Fibroblast of upper back skin (primary cell): ENCODE measurements at regions not wholly inside any gene's neighbourhood (a gene's known extent, or its start where the extent isn't known, plus 50 kb on each side); places are given as distances from the start of the nearest gene placed in this dataset.
A peak's percentile ranks its signal among the peaks of the same experiment; 100 is the strongest.

Source experiments
- DNase-seq: peaks from one replicate; pipeline ENCODE4 v3.0.0-alpha.2; 2013

GRCh38 chr20:16951876-16952275, 203.7 kb downstream of the OTOR start:
- DNase-seq: no peak

DNA sequence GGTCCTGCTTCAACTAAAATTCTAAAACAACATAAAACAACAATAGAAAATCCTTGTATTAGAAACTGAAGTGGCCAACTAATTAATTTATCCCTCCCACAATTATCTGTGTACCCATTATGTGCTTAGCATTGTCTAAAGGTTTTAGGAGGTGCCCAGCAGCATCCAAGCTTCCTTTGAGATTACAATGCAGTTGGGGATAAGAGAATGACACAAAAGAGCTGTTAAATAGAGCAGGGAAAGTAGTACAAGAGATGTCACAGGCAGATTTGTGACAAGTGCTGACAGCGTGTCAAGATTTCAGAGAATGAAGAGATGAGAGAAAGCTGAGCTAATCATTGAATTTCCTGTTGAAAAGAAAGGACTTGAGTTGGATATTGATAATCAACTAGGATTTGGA, 204.8 kb downstream of the OTOR start:
- DNase-seq: no peak

DNA sequence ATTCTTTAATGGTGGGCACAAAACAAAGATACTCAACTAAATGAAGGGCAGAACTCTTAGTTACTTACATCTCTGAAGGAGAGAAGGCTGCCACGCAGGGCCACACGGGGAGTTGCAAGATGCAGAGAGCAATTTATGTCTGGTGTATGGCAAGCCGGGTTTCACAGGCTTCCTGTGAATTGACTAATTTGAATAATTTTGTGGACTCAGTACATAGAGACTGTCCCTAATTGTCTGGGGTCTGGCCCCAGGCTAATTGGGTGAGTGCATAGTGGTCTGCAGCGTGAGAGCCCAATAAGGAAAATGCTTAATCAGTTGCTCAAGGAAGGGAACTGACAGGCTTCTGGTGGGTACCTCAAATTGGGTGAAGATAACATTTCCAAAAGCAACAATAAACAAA, 205.7 kb downstream of the OTOR start:
- DNase-seq: no peak

DNA sequence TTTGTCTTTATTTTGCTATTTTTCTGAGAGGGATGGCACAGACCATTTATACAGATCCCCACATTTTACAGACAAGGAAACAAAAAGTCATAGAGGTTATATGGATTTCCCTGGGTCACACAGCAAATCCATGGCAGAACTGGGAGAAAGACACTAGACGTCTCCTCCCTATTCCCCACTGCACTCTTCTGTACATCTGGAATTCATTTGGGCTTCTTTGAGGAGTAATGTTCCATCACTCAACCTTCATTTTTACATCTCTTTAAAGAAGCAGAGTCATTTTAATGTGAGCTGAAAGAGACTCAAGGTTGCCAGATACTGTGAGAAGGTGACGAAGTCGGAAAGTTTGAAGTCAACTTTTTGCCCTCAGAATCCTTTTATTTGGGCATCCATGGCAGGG, 207.3 kb downstream of the OTOR start:
- peak; percentile 31 for DNase-seq

DNA sequence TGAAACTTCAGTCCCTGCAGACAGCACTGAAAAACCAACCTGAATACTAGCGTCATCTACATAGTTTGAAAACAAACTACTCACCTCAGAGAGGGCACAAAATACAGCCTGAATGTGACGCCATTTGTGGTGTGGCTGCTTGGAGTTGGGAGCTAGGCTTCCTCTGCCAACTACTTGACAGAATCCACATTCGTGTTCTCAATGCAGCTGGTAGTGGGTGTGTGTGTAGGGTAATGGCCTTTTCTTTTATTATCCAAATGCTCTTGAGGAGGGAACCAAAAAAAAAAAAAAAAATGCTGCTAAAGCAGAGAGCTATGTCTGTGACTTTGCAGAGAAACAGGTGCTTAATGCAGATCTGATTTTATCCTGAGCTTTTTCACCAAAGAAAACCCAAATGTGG, 207.8 kb downstream of the OTOR start:
- DNase-seq: no peak

DNA sequence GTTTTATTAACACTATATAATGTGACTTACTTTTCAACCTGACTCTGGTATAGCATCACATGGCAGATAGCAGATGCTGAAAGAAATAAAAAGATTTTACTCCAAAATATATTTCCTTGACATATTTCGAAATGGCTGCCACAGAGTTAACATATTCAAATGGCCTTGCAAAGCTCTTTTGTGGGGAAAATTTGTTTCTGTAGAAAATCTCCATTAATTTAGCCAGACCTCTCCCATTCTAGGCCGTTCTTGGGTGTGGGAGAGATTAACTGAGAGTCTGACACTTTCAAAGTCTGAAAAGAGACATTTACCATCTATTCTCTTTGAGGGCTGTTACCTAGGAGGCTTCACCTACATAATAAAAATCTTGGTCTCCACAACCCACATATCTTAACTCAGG, 217.2 kb downstream of the OTOR start:
- DNase-seq: no peak

DNA sequence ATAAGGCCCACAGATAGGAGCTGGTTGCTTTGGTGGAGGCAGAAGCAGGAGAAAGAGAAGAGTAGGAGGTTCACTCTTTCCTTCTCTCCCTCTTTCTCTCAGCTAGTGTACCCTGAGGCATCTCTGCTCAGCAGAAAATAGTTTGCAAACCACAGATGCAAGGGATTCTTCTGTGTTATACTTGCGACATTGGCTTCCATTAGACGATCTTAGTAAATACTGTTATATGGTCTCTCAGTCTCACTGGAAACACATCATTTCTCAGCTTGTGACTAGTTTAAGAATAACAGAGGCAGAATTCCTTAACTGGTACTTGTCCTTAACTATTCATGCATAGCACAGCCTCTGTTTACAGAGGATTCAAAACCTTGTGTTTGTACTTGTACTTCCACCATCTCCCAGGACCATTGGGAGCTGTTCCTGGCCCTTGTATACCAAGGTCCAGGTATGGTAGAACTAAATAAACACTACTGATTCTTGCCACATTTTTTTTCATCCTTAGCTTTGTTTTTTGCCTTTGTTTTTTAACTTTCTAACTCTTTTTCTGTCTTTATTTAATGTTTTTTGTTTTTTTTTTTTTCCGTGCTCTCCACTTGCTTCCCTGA, 218.2 kb downstream of the OTOR start:
- DNase-seq: no peak

DNA sequence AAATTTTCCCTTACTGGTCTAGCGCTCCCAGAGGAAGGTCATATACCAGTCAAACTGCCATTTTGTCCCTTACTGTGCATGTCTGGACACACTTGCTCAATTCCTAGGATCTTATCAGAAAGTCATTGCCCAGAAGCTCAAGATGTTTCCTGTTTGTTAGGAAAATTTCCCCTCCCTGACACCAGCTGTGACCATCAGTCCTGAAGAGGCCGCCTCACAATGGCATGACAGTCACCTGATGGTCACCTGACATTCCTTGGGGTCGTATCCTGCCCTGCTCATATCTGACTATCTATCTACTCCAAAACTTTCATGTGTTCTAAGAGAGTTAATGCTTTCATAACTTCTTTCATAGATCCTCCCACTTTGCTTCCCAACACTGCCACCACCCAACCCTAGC, 219.9 kb downstream of the OTOR start:
- DNase-seq: no peak

DNA sequence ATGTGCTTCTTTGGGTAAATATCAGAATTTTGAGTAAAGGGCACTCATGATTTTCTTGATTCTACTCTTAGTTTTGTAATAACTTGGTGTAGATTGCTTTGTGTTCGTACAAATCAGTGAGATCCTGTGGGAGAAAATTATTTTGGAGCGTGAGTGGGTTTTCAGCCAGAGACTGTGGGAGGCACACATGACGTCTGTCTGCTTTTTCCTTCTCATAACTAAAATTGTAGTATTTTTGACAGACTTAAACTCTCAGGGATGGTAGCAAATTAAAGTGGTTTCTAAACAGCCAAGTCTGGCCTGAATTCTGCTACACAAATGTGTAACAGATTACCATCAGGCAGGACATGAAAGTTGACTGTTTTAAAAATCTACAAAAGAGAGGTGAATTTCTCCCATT, 222.6 kb downstream of the OTOR start:
- DNase-seq: no peak

DNA sequence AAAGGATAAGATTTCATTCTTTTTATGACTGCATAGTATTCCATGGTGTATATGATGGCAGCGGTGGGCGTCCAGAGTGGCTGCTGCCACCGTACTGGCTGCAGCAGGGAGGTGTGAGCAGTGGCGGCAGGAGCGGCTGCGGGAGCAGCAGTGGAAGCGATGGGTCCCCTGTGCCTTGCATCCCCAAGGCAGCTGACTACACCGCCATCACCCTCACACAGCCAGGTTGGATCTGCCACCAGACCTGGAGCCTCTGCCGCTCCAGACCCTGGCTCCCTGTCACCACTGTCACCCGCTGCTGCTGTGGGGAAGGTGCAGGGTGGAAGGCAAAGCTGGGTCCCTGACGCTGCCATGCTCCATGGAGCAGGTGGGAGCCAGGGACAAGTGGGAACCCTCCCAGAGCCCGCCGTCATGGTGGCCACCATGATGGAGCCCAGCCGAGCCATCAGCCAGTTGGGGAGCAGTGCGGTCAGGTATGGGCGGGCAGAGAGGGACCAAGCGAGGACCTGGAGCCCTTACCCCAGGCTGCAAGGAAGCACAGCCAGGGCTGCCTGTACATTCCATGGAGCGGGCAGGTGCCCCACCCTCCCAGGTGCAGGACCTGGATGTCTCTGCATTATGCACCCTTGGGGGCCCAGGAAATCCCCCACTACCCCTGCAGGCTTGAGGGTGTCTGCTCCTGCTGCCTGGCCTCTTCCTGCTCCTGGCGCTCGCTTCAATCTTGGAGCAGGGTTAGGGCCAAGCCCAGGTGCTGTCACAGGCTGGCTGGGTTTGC, 226.1 kb downstream of the OTOR start:
- no peak for DNase-seq

DNA sequence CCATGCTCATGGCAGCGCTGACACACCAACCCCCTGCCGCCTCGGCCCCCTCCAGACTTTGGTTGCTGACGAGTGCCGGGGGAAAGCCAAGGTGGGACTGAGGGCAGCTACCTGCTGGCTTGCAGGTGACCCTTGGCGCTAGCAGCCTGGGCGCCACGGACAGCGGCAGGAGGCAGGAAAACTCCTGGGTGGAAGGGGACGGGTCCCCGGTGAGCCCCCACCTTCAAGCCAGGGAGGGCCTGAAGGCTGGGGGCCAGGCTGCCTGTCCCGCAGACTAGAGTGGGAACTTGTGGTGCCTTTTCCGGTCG, 226.7 kb downstream of the OTOR start:
- DNase-seq: no peak

- DNase-seq: no peak
Observed at GRCh38 chr20:16975682-16976081, 227.5 kb downstream of the OTOR start.

DNA sequence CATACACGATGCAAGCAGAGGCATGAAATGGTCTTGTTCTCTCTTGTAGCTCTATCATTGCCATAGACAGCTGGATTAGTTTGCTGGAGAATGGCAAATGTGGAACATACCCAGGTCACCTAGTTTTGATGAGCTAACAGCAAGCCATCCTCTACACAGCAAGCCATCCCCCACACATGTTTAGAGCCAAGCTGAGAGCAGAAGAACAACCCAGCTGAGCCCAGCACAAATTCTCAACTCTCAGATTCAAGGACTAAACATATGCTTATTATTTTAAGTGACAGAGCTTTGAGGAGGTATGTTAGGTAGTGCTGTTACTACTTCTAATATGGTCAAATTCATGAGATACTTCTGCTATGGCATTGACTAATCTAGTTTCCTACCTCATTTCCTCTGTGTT, 230.3 kb downstream of the OTOR start:
- no peak for DNase-seq

GRCh38 chr20:16982091-16982726, 234.1 kb downstream of the OTOR start:
- no peak for DNase-seq

DNA sequence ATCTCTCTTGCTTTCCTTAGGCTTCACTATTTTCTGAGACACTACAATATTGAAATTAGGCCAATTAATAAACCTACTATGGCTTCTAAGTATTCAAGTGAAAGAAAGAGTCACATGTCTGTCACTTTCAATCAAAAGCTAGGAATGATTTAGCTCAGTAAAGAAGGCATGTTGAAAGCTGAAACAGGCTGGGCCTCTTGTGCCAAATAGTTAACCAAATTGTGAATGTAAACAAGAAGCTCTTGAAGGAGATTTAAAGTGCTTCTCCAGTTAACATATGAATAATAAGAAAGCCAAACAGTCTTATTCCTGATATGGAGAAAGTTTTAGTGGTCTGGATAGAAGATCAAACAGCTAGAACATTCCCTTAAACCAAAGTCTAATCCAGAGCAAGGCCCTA, 236.3 kb downstream of the OTOR start:
- no peak for DNase-seq

- no peak for DNase-seq
Observed at GRCh38 chr20:17003170-17003870, 223.5 kb upstream of the PCSK2 start.

DNA sequence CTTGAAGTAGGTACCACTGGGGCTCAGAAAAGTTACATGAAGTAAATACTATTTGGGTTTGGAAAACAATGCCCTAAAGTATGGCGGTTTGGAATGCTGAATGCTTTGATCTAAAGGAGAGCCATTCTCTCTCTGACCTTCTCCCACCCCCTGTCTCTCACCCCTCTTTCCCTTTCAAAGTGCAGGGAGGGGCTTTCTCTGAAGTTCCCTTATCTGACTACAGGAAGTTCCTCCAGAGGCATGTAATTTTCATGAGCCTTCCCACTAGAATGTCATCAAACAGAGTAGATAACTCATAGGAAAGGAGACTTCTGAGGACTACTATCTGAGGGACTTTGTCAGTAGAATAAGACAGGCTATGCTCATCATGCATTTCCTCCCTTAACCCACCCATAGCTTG, 216.7 kb upstream of the PCSK2 start:
- no peak for DNase-seq

DNA sequence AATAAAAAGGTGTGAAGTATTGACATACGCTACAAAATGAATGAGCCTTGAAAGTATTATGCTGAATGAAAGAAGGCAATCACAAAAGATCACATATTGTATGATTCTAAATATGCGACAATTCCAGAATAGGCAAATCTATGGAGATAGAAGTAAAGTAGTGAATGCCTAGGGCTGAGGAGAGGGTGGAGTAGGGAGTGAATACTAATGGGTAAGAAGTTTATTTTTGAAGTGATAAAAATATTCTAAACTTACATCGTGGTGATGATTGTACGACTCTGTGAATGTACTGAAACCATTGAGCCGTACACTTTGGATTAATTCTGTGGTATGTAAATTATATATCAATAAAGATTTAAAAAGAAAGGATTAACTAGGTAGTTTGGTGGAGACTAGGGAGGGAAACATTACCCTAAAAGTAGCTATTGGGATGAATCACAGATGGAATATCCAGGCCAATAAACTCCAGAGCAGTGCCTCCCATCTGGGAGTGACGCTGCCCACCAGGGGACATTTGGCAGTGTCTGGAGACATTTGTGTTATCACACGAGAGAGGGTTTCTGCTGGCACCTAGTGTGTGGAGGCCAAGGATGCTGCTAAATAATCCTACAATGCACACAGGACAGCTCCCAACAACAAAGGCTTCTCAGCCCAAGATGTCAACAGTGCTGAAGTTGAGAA, 214.2 kb upstream of the PCSK2 start:
- DNase-seq: no peak

DNA sequence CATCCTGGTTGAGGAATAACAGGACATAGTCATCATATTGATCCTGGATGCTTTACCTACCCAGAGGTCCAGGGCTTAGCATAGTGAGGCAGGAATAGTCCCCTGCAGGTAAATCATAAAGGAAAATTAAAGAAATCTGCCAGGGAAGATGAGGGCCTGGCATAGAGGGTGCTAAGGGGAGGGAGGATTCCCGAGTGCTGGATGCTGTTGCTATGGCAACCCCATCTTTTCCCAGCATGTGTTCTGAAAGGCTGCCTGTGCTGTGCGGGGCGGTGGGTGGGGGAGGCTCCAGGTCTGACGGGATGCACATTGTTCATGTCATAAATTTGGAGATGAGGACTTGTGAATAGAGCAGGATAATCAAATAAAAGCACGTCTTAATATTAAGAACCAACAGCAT, 212.6 kb upstream of the PCSK2 start:
- DNase-seq: no peak

DNA sequence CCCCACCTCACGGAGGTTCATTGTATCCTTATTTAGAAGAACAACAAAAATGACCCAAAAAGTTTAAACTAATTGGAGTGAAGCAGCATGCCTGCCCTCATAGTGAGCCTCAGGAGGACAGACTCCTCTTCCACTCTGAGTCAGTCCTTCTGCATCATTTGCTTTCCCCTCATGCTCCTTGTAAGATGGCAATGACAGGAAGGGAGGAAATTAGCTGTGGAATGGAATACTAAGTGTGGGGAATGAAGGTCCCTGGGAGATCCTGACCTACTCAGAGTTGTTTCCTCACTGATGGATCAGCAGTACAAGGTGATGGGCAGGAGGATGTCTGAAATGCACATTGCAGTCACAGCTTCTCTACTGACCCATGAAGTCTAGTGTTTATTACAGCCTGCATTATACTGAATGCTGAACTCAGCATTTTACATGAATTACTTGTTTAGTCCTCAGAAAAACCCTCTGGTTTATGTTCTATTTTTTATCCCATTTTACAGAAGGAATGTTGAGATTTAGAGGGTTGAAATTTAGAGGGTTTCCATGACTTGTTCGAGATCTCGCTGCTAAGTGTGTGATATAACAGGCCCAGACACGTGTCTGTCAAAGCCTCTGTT, 212.0 kb upstream of the PCSK2 start:
- DNase-seq: no peak

DNA sequence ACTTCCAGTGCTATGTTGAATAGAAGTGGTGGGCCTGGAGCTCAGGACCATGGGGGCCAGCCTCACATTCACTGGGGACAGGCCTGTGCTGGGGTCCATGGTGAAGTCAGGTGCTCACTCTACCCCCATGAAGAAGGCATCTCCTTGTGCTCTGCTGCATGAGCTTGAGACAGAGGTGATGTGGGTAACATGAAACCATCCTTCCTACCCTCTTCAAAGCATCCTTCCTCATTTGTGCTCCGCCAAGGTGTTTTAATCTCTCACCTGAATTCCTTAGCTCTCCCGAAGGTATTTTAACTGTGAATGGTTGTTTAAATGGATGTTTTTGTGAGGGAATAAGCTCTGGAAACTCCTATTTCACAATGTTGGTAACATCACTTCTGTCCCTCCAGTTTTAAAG, 209.6 kb upstream of the PCSK2 start:
- DNase-seq: no peak

GRCh38 chr20:17021481-17021880, 205.4 kb upstream of the PCSK2 start:
- no peak for DNase-seq

GRCh38 chr20:17023036-17023435, 203.8 kb upstream of the PCSK2 start:
- no peak for DNase-seq
